HG03139 (cell line): ENCODE measurements at regions not wholly inside any gene's neighbourhood (a gene's known extent, or its start where the extent isn't known, plus 50 kb on each side); places are given as distances from the start of the nearest gene placed in this dataset.

Experiments used
- ATAC-seq: cut with Tn5 transposase; IDR thresholded peaks from one replicate; pipeline ENCODE4 v1.9.1; 2021; ENCODE audit not compliant: unreplicated experiment

DNA sequence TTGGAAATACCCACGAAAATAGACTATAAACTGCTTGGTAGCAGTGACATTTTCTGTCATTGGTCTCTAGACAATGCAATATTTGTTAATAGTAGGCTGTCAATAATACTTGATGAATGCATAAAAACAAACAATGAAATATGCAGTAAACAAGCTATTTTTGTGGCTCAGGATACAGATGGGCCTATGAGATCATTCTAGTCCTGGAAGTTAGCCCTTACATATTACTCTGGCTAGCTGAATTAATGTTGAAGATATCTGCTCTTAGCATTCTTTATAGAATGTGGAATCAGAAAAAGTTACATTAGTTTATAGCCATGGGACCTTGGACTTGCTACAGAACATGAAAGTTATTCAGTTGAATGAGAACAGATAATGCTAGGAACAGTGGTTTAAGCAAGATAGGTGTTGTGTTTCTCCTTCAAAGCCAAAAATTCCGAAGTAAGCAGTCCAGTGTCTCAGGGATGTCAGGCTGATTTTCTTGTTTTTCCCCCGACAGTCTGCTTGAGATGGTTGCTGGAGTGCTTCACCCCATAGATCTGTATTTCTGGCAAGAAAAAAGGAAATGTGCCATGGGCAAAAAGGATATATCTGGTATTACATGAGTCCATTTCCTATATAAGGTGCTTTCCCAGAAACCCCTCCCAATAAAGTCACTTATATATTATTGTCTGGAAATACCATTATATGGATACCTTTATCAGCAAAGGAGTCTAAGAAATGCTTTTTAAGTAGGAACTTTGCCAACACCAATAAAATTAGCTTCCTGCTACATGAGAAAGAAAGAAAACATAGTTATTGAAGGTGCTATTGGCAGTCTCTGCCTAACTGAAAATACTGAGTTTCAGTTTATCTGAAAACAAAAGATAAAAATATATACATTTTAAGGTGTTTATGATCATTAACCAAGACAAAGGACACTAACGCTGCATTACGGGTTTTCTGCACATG is 619.4 kb upstream of the ATP2B1 start:
- no peak for ATAC-seq

DNA sequence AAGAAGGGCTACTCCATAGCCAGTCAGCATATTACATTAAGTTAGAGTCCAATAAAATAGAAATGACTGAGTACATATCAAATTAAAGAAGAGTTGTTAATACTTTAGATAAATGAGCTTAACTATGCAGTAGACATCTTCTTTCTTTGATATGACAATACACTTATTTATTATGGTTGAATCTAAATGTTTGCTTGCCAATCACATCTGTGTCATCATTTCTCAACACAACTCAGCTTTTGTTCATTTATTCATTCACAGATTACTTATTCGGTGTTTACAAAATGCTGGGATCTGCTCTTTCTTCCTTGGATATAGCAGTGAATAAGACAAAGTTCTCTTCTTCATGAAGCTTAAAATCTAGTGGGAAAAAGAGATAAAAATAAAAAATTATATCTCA is 614.6 kb upstream of the ATP2B1 start:
- no peak for ATAC-seq

DNA sequence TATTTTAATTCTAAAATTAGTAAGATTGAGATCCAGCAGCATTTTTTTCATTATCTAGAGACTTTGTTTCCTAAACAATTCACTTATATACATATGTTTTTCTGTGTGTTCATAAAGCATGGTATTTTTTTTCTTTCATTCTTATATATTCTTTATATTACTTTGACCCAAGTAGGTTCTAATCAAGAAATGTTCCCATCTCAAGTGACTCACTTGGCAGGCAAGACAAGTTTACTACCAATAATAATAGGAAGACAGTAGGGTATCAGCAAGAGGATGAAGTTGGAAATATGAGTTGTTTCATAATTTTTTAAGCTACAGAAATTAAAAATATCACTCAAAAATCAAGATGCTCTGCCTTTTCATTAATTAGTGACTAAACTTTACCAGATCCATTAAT is 613.4 kb upstream of the ATP2B1 start:
- no peak for ATAC-seq

DNA sequence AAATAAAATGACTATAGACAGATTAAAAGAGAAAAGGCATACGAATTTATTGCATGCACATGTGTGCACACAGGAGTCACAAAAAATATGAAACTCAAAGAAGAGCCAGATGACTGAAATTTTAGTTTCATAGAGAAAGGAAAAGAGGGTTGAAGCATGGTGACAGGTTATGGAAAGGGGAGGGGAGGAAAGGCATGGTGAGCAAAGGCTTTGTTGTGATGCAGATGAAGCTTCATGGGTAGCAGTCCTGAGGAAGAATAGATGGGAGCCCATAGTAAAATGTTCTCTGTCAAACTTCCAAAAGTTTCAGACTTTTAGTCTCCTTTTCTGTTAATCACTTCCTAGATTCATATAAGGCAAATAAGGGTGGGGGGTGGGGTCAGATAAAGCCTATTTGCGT is 612.7 kb upstream of the ATP2B1 start:
- ATAC-seq = no peak

DNA sequence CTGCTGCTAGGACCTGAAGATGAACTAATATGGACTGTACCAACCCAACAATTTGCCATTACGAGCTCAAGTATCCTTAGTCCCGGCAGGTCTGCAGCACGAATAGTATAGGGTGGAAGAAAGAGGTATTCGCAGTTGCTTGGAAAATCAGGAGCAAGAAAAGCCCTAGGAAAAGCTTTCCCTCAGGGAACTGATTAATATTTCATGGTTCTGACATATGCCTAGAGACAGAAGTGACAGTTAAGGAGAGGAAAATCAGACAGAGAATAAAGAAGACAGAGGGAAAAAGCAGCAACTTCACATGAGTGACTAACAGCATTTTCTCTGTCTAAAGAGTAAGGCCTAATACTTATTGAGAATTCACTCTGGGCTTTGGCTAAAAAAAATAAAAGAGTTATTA is 602.9 kb upstream of the ATP2B1 start:
- no peak for ATAC-seq

DNA sequence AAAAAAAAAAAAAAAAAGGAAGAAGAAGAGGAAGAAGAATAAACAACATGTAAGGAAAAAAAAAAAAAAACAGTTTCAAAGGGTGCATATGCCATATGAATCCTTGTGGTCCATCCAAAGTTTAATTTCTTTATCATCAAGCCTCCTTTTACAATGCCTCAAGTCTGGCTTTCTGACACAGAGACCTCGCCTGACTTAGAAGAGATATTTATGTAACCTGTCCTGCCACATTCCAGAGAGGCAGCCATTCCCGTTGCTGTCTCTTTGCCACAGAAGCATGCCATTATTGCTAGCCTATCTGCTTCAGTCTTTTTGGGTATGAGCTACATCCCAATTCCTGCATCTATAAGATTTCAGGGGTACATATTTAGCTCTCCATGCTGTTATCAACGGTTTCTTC is 596.7 kb upstream of the ATP2B1 start:
- ATAC-seq = no peak

DNA sequence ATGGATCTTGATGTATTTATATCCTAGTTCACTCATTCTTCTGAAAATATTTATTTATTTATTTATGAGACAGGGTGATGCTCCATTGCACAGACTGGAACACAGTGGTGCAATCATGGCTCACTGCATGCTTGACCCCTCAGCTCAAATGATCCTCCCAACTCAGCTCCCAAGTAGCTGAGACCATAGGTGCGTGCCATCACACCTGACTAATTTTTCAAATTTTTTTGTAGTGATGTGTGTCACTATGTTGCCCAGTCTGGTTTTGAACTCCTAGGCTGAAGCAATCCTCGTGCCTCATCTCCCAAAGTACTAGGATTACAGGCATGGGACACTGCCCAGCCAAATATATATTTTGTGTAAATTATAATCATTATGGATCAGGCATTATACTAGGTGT is 595.6 kb upstream of the ATP2B1 start:
- ATAC-seq = no peak

DNA sequence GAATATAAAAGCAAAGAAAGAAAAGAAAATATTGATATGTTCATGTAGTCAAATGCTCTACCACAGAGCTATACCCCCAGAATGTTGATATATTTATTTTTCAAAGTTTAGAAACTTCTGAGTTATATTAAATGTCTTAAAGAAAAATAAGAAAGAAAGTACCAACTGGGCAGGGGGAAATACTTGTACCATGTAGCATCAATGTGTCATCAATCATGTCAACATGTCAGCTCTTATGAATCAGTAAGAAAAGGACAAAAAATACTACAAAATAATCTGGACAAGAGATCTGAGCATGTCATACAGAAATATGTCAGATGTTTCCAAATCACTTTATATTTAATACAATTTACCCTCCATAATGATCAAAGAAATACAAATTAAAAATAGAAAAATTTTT is 595.1 kb upstream of the ATP2B1 start:
- no peak for ATAC-seq

DNA sequence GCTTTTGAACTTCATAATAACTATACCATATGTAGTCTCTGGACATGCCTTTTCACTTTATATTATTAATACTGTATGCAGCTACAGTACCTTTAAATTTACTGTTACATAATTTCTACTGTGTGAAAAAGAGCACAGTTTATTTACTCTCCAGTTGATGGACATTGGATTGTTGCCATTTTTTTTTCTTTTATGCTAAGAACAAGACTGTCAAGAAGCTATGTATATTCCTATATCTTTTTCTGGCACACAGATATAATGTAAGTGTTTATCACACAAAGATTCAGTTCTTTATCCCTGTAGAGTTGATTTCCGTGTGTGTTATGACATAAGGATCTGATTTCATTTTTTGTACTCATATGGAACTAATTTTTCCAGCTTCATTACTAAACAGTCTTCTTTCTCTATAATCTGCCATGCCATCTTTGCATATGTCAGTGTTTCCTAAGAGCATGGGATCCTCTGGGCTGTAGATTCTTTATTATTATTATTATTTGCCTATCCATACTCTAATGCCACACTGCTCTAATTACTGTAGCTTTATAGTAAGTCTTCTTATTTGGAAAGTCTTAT is 593.0 kb upstream of the ATP2B1 start:
- no peak for ATAC-seq

DNA sequence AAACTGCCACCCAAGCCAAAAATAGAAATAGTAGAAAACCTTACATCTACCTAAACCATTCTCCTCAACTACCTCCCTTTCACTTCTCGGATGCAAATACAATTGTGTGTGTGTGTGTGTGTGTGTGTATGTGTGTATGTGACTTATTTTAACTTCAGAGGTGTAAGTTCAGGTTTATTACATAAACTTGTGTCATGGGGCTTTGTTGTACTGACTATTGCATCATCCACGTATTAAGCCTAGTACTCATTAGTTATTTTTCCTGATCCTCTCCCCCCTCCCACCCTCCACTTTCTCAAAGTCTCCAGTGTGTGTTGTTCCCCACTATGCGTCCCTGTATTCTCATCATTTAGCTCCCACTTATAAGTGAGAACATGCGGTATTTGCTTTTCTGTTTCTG is 592.5 kb upstream of the ATP2B1 start:
- no peak for ATAC-seq

DNA sequence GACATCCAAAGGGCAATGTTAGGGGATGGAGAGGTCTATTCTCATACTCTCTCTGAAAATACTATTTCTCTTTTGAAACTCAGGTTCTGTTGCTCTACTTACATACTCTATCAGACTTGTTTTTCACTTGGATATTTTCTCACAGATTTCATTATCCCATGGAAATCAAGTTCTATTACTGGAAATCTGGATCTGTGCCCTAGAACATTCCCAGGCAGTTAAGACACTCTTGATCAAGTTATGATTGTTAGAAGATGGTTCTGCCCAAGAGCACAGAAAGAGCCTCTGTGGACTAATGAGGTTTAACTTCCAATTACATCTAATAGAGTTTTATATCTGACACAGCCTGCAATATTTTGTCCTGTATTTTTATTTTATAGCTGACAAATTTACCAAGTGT is 591.0 kb upstream of the ATP2B1 start:
- peak; percentile 9 for ATAC-seq

DNA sequence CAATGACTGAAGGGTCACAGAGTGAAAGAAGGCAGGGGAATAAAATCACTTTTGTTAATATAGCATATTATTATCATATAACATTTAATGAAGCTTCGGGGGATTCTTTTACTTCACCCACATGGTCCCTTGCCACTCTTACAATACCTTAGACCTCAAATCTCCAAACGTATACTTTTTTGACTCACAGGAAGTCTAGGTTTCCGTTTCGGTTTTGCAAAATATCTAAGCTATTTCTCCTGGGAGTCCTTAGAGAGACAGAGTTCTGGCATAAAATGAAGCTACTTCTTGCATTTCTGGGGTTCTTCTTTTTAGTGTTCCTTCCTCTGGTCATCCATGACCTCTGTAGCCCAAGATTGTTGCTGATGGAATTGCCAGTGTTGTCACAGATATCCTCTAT is 590.5 kb upstream of the ATP2B1 start:
- ATAC-seq = peak; percentile 98

DNA sequence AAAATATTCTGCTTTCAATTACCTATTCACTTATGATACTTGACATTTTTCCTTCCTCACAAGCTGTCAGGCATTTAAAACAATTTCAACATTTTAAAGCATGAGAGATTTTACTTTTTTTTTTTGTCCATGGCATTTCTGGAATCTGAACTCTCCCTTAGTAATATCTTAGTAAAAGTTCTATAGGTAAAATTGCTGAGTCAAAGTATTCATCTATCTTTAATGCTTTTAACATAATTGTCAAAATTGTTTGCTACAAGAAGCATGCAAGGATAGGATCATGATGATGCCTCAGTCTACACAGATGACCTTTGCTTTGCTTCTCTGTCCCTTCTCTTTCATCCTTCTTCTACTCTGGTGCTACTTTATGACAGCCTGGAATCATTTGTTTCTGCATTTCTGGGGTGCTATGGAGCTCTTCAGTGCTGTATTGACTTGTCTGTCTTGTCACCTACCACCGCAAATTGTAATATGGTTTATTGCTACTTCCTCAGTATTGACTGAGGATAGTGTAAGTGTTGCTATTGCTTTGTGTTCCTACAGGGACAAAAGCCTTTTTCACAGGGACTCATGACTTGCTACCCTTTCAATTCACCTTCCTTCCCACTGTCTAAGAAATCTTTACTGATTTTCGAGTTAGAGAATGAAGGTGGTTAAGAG is 589.8 kb upstream of the ATP2B1 start:
- no peak for ATAC-seq

DNA sequence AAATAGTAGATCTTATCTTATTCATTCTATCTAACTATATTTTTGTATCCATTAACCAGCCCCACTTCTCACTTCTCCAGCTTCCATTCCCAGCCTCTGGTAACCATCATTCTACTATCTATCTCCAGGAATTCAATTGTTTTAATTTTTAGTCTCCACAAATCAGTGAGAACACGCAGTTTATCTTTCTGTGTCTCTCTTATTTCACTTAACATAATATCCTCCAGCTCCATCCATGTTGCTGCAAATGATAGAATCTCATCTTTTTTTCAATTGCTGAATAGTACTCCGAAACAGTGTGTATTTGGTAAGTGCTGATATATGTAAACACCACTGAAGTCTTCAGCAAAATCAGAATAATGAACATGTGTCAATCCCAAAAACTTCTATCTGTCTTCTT is 587.2 kb upstream of the ATP2B1 start:
- ATAC-seq = no peak

DNA sequence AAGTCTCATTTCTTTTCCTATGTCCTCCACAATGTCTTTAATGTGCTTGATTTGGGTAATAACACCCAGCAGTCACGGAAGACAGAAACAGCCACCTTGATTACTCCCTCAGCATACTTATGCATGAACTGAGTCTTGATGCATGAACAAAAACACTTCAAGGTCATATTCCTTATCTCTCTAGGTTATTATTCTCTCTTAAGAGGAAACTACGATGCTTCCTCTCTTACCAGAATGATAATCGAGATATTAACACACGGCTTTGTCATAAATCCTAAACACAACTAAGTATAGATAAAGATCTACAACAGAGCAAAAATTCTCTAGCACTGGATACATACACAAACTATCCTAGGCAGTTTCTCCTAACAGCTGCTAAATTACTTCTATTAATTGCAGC is 583.5 kb upstream of the ATP2B1 start:
- no peak for ATAC-seq

DNA sequence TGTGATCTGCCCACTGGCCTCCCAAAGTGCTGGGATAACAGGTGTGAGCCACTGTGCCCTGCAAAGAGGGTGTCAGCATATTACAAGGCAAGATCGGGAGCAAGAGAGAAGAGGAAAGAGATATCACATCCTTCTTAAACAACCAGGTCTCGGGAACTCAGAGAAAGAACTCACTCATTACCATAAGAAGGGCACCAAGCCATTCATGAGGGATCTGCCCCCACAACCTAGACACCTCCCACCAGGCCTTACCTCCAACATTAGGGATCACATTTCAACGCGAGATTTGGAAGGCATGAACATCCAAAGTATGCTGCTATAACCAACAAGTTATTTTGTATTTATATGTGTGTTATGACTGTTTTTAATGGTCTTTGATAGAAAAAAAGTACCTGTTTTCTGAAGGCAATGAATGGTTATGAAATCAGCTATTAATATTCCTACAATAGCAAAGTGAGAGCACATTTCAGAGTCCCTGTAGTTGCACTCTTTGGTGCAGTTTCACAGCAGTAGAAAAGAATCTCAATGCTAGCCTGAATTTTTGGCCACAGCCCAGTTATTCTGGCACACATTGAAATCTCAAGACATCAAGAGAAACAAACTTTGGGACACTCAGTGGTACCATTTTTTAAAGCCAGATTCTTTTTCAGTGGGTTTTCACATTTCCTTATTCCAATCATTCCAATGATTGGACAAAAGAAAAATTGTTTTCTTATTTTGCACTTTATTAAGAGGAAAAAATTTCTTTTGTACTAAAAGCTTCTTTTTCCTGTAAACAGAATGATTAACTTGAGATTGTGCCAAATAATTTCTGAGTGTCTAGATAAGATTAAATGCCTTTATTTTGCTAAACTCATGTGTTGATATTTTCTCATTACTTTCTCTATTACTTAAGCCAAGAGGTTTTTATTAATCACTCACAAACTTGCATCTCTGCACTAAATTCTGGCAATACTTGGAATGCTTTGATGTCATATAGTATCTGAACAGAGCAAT is 582.6 kb upstream of the ATP2B1 start:
- no peak for ATAC-seq

DNA sequence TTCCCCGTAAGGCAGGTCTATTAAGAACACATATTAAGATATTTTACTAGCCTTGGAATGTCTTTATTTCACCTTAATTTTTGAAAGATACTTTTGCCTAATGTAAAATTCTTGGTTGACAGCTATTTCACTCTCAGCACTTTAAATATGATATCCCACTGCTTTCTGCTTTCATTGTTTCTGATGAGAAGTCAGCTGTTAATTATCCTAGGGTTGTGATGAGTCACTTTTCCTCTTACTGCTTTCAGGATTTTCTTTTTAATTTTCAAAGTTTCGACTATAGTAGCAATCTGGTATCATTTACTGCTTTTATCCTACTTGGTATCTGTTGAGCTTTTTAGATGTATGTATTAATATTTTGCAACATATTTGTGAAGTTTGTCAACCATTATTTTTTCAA is 578.9 kb upstream of the ATP2B1 start:
- ATAC-seq = no peak

DNA sequence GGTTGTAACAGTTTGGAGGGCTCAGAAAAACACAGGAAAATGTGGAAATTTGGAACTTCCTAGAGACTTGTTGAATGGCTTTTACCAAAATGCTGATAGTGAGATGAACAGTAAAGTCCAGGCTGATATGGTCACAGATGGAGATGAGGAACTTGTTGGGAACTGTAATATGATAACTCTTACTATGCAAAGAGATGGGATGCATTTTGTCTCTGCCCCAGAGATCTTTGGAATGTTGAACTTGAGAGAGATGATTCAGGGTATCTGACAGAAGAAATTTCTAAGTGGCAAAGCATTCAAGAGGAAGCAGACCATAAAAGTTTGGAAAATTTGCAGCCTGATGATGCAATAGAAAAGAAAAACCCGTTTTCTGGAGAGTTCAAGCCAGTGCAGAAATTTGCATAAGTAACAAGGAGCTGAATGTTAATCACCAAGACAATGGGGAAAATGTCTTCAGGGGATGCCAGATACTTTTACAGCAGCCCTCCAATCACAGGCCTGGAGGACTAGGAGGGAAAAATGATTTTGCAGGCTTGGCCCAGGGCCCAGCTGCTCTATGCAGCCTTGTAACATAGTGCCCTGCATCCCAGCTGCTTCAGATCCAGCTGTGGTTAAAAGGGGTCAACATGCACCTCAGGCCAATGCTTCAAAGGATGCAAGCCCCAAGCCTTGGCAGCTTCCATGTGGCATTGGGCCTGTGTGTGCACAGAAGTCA is 572.7 kb upstream of the ATP2B1 start:
- no peak for ATAC-seq

DNA sequence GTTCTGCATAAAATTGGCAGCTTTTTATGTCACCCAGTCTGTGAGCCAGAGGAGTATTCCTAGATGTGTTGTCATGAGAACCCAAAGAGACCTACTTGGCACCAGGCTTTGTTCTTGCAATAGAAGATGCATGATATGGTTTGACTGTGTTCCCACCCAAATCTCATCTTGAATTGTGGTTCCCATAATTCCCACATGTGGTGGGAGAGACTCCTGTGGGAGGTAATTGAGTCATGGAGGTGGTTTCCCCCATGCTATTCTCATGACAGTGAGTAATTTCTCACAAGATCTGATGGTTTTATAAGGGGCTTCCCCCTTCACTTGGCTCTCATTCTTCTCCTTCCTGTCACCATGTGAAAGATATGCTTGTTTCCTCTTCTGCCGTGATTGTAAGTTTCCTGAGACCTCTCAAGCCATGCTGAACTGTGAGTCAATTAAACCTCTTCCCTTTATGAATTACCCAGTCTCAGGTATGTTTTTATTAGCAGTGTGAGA is 572.0 kb upstream of the ATP2B1 start:
- no peak for ATAC-seq

DNA sequence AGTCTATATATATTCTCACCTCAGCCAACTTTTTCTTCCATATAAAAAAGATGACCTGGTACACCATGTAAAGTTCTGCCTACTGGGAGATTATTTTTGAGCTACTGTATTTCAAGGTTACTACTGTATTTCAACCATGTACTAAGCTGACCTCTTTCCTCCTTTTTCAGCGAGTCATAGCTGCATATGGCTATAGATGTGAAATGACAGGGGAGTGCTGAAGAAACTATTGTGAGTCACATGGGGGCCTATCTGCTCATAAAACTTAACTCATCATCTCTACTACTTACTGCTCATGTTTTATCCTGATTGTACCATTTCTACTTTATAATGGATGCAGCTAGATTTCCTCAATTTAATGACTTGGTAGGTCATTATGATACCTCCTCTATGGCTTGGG is 571.4 kb upstream of the ATP2B1 start:
- ATAC-seq = no peak
